Smooth muscle cell (in vitro differentiated cells): ENCODE measurements at regions not wholly inside any gene's neighbourhood (a gene's known extent, or its start where the extent isn't known, plus 50 kb on each side); places are given as distances from the start of the nearest gene placed in this dataset.

Experiments used
- DNase-seq: peaks from one replicate; lab custom pipeline; 2025; ENCODE audit not compliant: unreplicated experiment; lab: John Stamatoyannopoulos, UW
- H2AFZ ChIP-seq: fragments of 200-600 bp; sonication (generic); 2 replicates; pipeline ENCODE4 v1.6.0; 2016; ENCODE audit warnings: antibody characterized with exemption, low read depth, mild to moderate bottlenecking
- H3F3A ChIP-seq: fragments of 200-600 bp; sonication (generic); 2 replicates; pipeline ENCODE4 v1.6.0; 2017; ENCODE audit warnings: antibody characterized with exemption, low read depth
- H3K27ac ChIP-seq: fragments of 200-600 bp; sonication (generic); 2 replicates; pipeline ENCODE4 v1.5.1; 2016; ENCODE audit warnings: low read depth, mild to moderate bottlenecking
- H3K27me3 ChIP-seq: fragments of 200-600 bp; sonication (generic); 2 replicates; pipeline ENCODE4 v1.6.1; 2016; ENCODE audit warnings: low read depth, mild to moderate bottlenecking
- H3K36me3 ChIP-seq: fragments of 200-600 bp; sonication (generic); 2 replicates; pipeline ENCODE4 v1.5.1; 2016; ENCODE audit warnings: low read depth
- H3K4me1 ChIP-seq: fragments of 200-600 bp; sonication (generic); 2 replicates; pipeline ENCODE4 v1.5.1; 2016; ENCODE audit warnings: low read depth
- H3K4me2 ChIP-seq: fragments of 200-600 bp; sonication (generic); 2 replicates; pipeline ENCODE4 v1.6.0; 2016; ENCODE audit warnings: mild to moderate bottlenecking
- H3K4me3 ChIP-seq: fragments of 200-600 bp; sonication (generic); 2 replicates; pipeline ENCODE4 v1.5.1; 2016; ENCODE audit warnings: mild to moderate bottlenecking
- H3K79me2 ChIP-seq: fragments of 200-600 bp; sonication (generic); 2 replicates; pipeline ENCODE4 v1.6.0; 2016; ENCODE audit warnings: low read depth, mild to moderate bottlenecking
- H3K9ac ChIP-seq: fragments of 200-600 bp; sonication (generic); 2 replicates; pipeline ENCODE4 v1.6.0; 2016; ENCODE audit warnings: low read depth
- H3K9me3 ChIP-seq: fragments of 200-600 bp; sonication (generic); replicated peaks from 2 replicates; pipeline ENCODE4 v1.5.1; 2016; ENCODE audit warnings: low read depth
- H4K20me1 ChIP-seq: fragments of 200-600 bp; sonication (generic); 2 replicates; pipeline ENCODE4 v1.6.0; 2016; ENCODE audit warnings: low read depth
- CTCF ChIP-seq: fragments of 200-600 bp; sonication (generic); IDR thresholded peaks from 2 replicates; pipeline ENCODE4 v1.5.1; 2017; ENCODE audit warnings: borderline replicate concordance, mild to moderate bottlenecking, antibody characterized with exemption; ENCODE audit not compliant: insufficient read depth, poor library complexity, severe bottlenecking
- WGBS: methylation state at CpG from one replicate; pipeline ENCODE4 v1.1.7; 2016; ENCODE audit warnings: low lambda C conversion rate; 5-methylcytosine and 5-hydroxymethylcytosine counted together

GRCh38 chr9:101999441-101999840 lies 261.0 kb upstream of the GRIN3A start:
- Histone ChIP-seq H4K20me1 (no peaks in the 10 kb centered on the region), H3K9ac (no peak overlapping the region), H3K27me3 (no peaks in the 10 kb centered on the region), H3K9me3 (no peaks in the 10 kb centered on the region), H3K4me1 (no peaks in the 10 kb centered on the region), H3F3A (no peaks in the 10 kb centered on the region), H3K27ac (no peak overlapping the region), H3K36me3 (no peaks in the 10 kb centered on the region), H3K4me2 (no peak overlapping the region), H3K4me3 (no peak overlapping the region), H2AFZ (no peak overlapping the region), H3K79me2 (no peaks in the 10 kb centered on the region)
- WGBS, result 85% methylated on average over 1 of the region's 1 CpG
- no peak for TF ChIP-seq CTCF
- no peak for DNase-seq

- no peak overlapping the region for H3K4me3 ChIP-seq
- H3K9me3 ChIP-seq, result no peaks in the 10 kb centered on the region
- no peaks in the 10 kb centered on the region for H3F3A ChIP-seq
- 33% methylated on average over 5 of the region's 5 CpGs for WGBS
- H4K20me1 ChIP-seq, result no peaks in the 10 kb centered on the region
- H3K4me2 ChIP-seq, result peak overlapping the region; percentile 26
- no peaks in the 10 kb centered on the region for H3K36me3 ChIP-seq
- H3K9ac ChIP-seq, result peak overlapping the region; percentile 79
- no peak for TF ChIP-seq CTCF
- no peaks in the 10 kb centered on the region for H3K79me2 ChIP-seq
- H3K27ac ChIP-seq, result peak overlapping the region; percentile 97
- H3K27me3 ChIP-seq, result no peaks in the 10 kb centered on the region
- no peaks in the 10 kb centered on the region for H3K4me1 ChIP-seq
- H2AFZ ChIP-seq, result no peak overlapping the region
- no peak for DNase-seq
Measured at GRCh38 chr9:101995231-101995630, 256.8 kb upstream of the GRIN3A start.

GRCh38 chr9:101993771-101994170 lies 255.3 kb upstream of the GRIN3A start:
- Histone ChIP-seq H3K36me3 (no peaks in the 10 kb centered on the region), H3K4me3 (no peak overlapping the region), H3K79me2 (no peaks in the 10 kb centered on the region), H3K27me3 (no peaks in the 10 kb centered on the region), H3K4me1 (no peaks in the 10 kb centered on the region), H3K9me3 (no peaks in the 10 kb centered on the region), H2AFZ (peak overlapping the region; percentile 15), H3F3A (no peaks in the 10 kb centered on the region), H4K20me1 (no peaks in the 10 kb centered on the region), H3K27ac (peak overlapping the region; percentile 97), H3K9ac (no peak overlapping the region), H3K4me2 (no peak overlapping the region)
- TF ChIP-seq CTCF, result no peak
- 82% methylated on average over 1 of the region's 1 CpG for WGBS
- DNase-seq, result no peak

- Histone ChIP-seq H3K27ac (no peak overlapping the region), H3K9me3 (no peaks in the 10 kb centered on the region), H3F3A (no peaks in the 10 kb centered on the region), H4K20me1 (no peaks in the 10 kb centered on the region), H2AFZ (no peak overlapping the region), H3K36me3 (no peaks in the 10 kb centered on the region), H3K4me2 (no peak overlapping the region), H3K4me1 (no peaks in the 10 kb centered on the region), H3K9ac (no peak overlapping the region), H3K79me2 (no peaks in the 10 kb centered on the region), H3K4me3 (no peak overlapping the region), H3K27me3 (no peaks in the 10 kb centered on the region)
- DNase-seq, result no peak
- no peak for TF ChIP-seq CTCF
Measured at GRCh38 chr9:101991926-101992325, 253.5 kb upstream of the GRIN3A start.
